SK-N-SH (cell line): ENCODE measurements at regions not wholly inside any gene's neighbourhood (a gene's known extent, or its start where the extent isn't known, plus 50 kb on each side); places are given as distances from the start of the nearest gene placed in this dataset.

Experiments
- CTCF ChIA-PET: fragments of 300-600, 350-600 bp; formaldehyde crosslinking; extraction: SDS; loops from one replicate; lab custom pipeline; 2021; lab: Yijun Ruan, JAX
- POLR2A ChIA-PET: fragments of 350-600 bp; sonication (Branson Sonifier 250); formaldehyde crosslinking; extraction: SDS; loops from one replicate; lab custom pipeline; 2020; ENCODE audit warnings: antibody characterized with exemption, inconsistent platforms; lab: Yijun Ruan, JAX
- DNase-seq: peaks from one replicate; pipeline ENCODE4 v3.0.0; 2012
- H2AFZ ChIP-seq: fragments of 200-600 bp; sonication (generic); 2 replicates; pipeline ENCODE4 v1.8.1; 2016; ENCODE audit warnings: antibody characterized with exemption, mild to moderate bottlenecking, low read depth
- H3F3A ChIP-seq: fragments of 200-600 bp; sonication (generic); replicated peaks from 2 replicates; pipeline ENCODE3; 2016; ENCODE audit warnings: antibody characterized with exemption, mild to moderate bottlenecking; ENCODE audit not compliant: insufficient read depth
- H3K27ac ChIP-seq, 2 experiments: fragments of 200-500 bp in 1 of 2; fragments of 200-600 bp in 1 of 2; sonication (Bioruptor generic) in 1 of 2; sonication (generic), shearing (Covaris generic) in 1 of 2; 2 replicates each; pipeline versions ENCODE4 v1.5.1 to v1.6.1; 2014 to 2016; ENCODE audit warnings: low read depth in 2 of 2, inconsistent platforms in 1 of 2, low read length in 1 of 2, mild to moderate bottlenecking in 1 of 2, mixed read lengths in 1 of 2
- H3K27me3 ChIP-seq: fragments of 200-600 bp; sonication (generic), shearing (Covaris generic); 2 replicates; pipeline ENCODE4 v1.6.1; 2016; ENCODE audit warnings: mixed run types; ENCODE audit not compliant: insufficient read depth
- H3K36me3 ChIP-seq, 2 experiments: fragments of 200-500 bp in 1 of 2; fragments of 200-600 bp in 1 of 2; sonication (Bioruptor generic) in 1 of 2; sonication (generic) in 1 of 2; replicated peaks in 1 of 2; 2 replicates each; pipeline versions ENCODE3 to v1.5.1; 2014 to 2016; ENCODE audit warnings: low read length in 1 of 2, mild to moderate bottlenecking in 1 of 2; ENCODE audit not compliant: insufficient read depth in 2 of 2, control insufficient read depth in 1 of 2
- H3K4me1 ChIP-seq, 2 experiments: fragments of 200-500 bp in 1 of 2; fragments of 200-600 bp in 1 of 2; sonication (Bioruptor generic) in 1 of 2; sonication (generic), shearing (Covaris generic) in 1 of 2; 2 replicates each; pipeline versions ENCODE4 v1.5.1 to v1.6.1; 2014 to 2016; ENCODE audit warnings: low read depth in 1 of 2, low read length in 1 of 2, mixed run types in 1 of 2; ENCODE audit not compliant: insufficient read depth in 2 of 2, control insufficient read depth in 1 of 2
- H3K4me2 ChIP-seq: fragments of 200-600 bp; sonication (generic), shearing (Covaris generic); 2 replicates; pipeline ENCODE4 v1.6.1; 2017; ENCODE audit warnings: mixed run types
- H3K4me3 ChIP-seq, 2 experiments: fragments of 200-500 bp in 1 of 2; fragments of 200-600 bp in 1 of 2; sonication (Bioruptor generic) in 1 of 2; sonication (generic), shearing (Covaris generic) in 1 of 2; 2 replicates each; pipeline versions ENCODE4 v1.5.1 to v1.8.1; 2014 to 2016; ENCODE audit warnings: low read depth in 2 of 2, inconsistent platforms in 1 of 2, low read length in 1 of 2, mild to moderate bottlenecking in 1 of 2, mixed read lengths in 1 of 2, moderate library complexity in 1 of 2
- H3K79me2 ChIP-seq: fragments of 200-600 bp; sonication (generic); 2 replicates; pipeline ENCODE4 v1.8.1; 2017; ENCODE audit warnings: mild to moderate bottlenecking; ENCODE audit not compliant: insufficient read depth
- H3K9ac ChIP-seq: fragments of 200-600 bp; sonication (generic); 2 replicates; pipeline ENCODE4 v1.6.1; 2017; ENCODE audit warnings: mixed run types
- H3K9me2 ChIP-seq: fragments of 200-600 bp; sonication (generic); 2 replicates; pipeline ENCODE4 v1.6.1; 2017; ENCODE audit warnings: mixed run types
- H3K9me3 ChIP-seq: fragments of 200-600 bp; sonication (generic); 2 replicates; pipeline ENCODE4 v1.6.1; 2017; ENCODE audit warnings: mixed run types, mild to moderate bottlenecking, moderate library complexity
- H4K20me1 ChIP-seq: fragments of 200-600 bp; sonication (generic); 2 replicates; pipeline ENCODE4 v1.6.1; 2017; ENCODE audit warnings: mild to moderate bottlenecking, mixed run types; ENCODE audit not compliant: insufficient read depth
- CTCF ChIP-seq: fragments of 200-600 bp; sonication (generic); IDR thresholded peaks from 2 replicates; pipeline ENCODE4 v1.6.1; 2017; ENCODE audit warnings: antibody characterized with exemption, mild to moderate bottlenecking, moderate library complexity
- ELF1 ChIP-seq: IDR thresholded peaks from 2 replicates; pipeline ENCODE4 v1.4.0; 2012
- EP300 ChIP-seq, 2 experiments: IDR thresholded peaks; 2 replicates each; pipeline versions ENCODE4 v1.4.0 to v1.6.1; 2012; ENCODE audit warnings: borderline replicate concordance in 1 of 2, low read depth in 1 of 2, low read length in 1 of 2
- EZH2phosphoT487 ChIP-seq: fragments of 200-600 bp; sonication (generic); IDR thresholded peaks from 2 replicates; pipeline ENCODE4 v1.6.1; 2017; ENCODE audit warnings: low read depth, mixed run types, mild to moderate bottlenecking, antibody characterized with exemption, moderate library complexity, borderline replicate concordance
- FOXJ3 ChIP-seq: sonication (generic); formaldehyde crosslinking; IDR thresholded peaks from 2 replicates; pipeline ENCODE4 v1.5.1; 2020; ENCODE audit warnings: mild to moderate bottlenecking, missing genetic modification reagents
- GABPA ChIP-seq: IDR thresholded peaks from 2 replicates; pipeline ENCODE4 v1.4.0; 2012; ENCODE audit warnings: low read depth, mild to moderate bottlenecking
- GATA2 ChIP-seq: sonication (generic); formaldehyde crosslinking; IDR thresholded peaks from 2 replicates; pipeline ENCODE4 v1.5.0; 2020; ENCODE audit warnings: mild to moderate bottlenecking, missing genetic modification reagents
- MAX ChIP-seq: IDR thresholded peaks from 2 replicates; pipeline ENCODE4 v1.4.0; 2012; ENCODE audit warnings: low read depth
- MXI1 ChIP-seq: IDR thresholded peaks from 2 replicates; pipeline ENCODE4 v1.6.1; 2012; ENCODE audit warnings: mild to moderate bottlenecking, low read depth, low read length, improper control_type of control experiment
- NRF1 ChIP-seq: IDR thresholded peaks from 2 replicates; pipeline ENCODE4 v1.6.1; 2012; ENCODE audit warnings: low read depth, mild to moderate bottlenecking, low read length
- POLR2AphosphoS5 ChIP-seq: IDR thresholded peaks from 2 replicates; pipeline ENCODE4 v1.6.1; 2012; ENCODE audit warnings: low read depth, low read length
- RAD21 ChIP-seq: IDR thresholded peaks from 2 replicates; pipeline ENCODE4 v1.6.1; 2012; ENCODE audit warnings: mild to moderate bottlenecking, low read length
- RCOR1 ChIP-seq: fragments of 150-350 bp; IDR thresholded peaks from 2 replicates; pipeline ENCODE4 v1.6.1; 2017; ENCODE audit warnings: antibody characterized with exemption, low read length
- REST ChIP-seq: IDR thresholded peaks from 2 replicates; pipeline ENCODE4 v1.6.1; 2012; ENCODE audit warnings: mild to moderate bottlenecking, low read depth, low read length, moderate library complexity
- SIN3A ChIP-seq: IDR thresholded peaks from 2 replicates; pipeline ENCODE4 v1.6.1; 2012; ENCODE audit warnings: low read depth, mild to moderate bottlenecking, low read length, moderate library complexity, borderline replicate concordance
- SMC3 ChIP-seq: IDR thresholded peaks from 2 replicates; pipeline ENCODE4 v1.6.1; 2012; ENCODE audit warnings: low read depth, low read length, improper control_type of control experiment
- TCF12 ChIP-seq: IDR thresholded peaks from 2 replicates; pipeline ENCODE4 v1.4.0; 2012
- TEAD4 ChIP-seq: IDR thresholded peaks from 2 replicates; pipeline ENCODE4 v1.4.0; 2012; ENCODE audit warnings: mild to moderate bottlenecking, borderline replicate concordance; ENCODE audit not compliant: insufficient read depth
- USF1 ChIP-seq: IDR thresholded peaks from 2 replicates; pipeline ENCODE4 v1.4.0; 2012; ENCODE audit warnings: low read depth, borderline replicate concordance
- ZBTB33 ChIP-seq: IDR thresholded peaks from 2 replicates; pipeline ENCODE4 v1.4.0; 2012; ENCODE audit warnings: low read depth, borderline replicate concordance
- WGBS: methylation state at CpG from one replicate; pipeline ENCODE4 v1.1.6; 2017; ENCODE audit warnings: low lambda C conversion rate; 5-methylcytosine and 5-hydroxymethylcytosine counted together

- H3K4me2 ChIP-seq: no peak overlapping the region
- H3K79me2 ChIP-seq: no peaks in the 10 kb centered on the region
- no peak overlapping the region for H3K27ac ChIP-seq
- H3K4me1 ChIP-seq: no peaks in the 10 kb centered on the region
- 2% methylated on average over 1 of the region's 1 CpG for WGBS
- H3K9me2 ChIP-seq: no peaks in the 10 kb centered on the region
- ChIA-PET POLR2A (no interaction called here), CTCF (no interaction called here)
- no peaks in the 10 kb centered on the region for H3K9me3 ChIP-seq
- no peaks in the 10 kb centered on the region for H3K27me3 ChIP-seq
- H4K20me1 ChIP-seq: no peaks in the 10 kb centered on the region
- no peak overlapping the region for H3K9ac ChIP-seq
- H3F3A ChIP-seq: no peaks in the 10 kb centered on the region
- no peak for DNase-seq
- no peak overlapping the region for H2AFZ ChIP-seq
- no peaks in the 10 kb centered on the region for H3K36me3 ChIP-seq
- TF ChIP-seq MAX: no peak
- no peak for TF ChIP-seq SIN3A
- TF ChIP-seq GATA2 (CRISPR knock-in tag): no peak
- no peak for TF ChIP-seq RCOR1
- no peak for TF ChIP-seq RAD21
- no peak for TF ChIP-seq EZH2phosphoT487
- TF ChIP-seq POLR2AphosphoS5: no peak
- no peak for TF ChIP-seq SMC3
- no peak for TF ChIP-seq REST
- no peak for TF ChIP-seq TCF12
- no peak for TF ChIP-seq MXI1
- TF ChIP-seq USF1: no peak
- TF ChIP-seq GABPA: no peak
- TF ChIP-seq FOXJ3 (CRISPR knock-in tag): no peak
- TF ChIP-seq CTCF: no peak
- no peak for TF ChIP-seq EP300 (IDR thresholded peaks at IDR 0.05; ENCODE audit: borderline replicate concordance in 1 of 2, low read depth in 1 of 2, low read length in 1 of 2)
- no peak for TF ChIP-seq NRF1
- TF ChIP-seq ELF1: no peak
- no peak for TF ChIP-seq TEAD4
- TF ChIP-seq ZBTB33: no peak
- no peak overlapping the region for H3K4me3 ChIP-seq
Observed at GRCh38 chrX:124725502-124725901, 379.1 kb downstream of the SH2D1A start.
